SK-N-SH (cell line): ENCODE measurements at regions not wholly inside any gene's neighbourhood (a gene's known extent, or its start where the extent isn't known, plus 50 kb on each side); places are given as distances from the start of the nearest gene placed in this dataset.

Experiments
- CHD2 ChIP-seq: fragments of 150-350 bp; IDR thresholded peaks from 2 replicates; pipeline ENCODE4 v1.6.1; 2018; ENCODE audit warnings: low read length; ENCODE audit not compliant: partially characterized antibody
- EP300 ChIP-seq, 2 experiments: IDR thresholded peaks; 2 replicates each; pipeline versions ENCODE4 v1.4.0 to v1.6.1; 2012; ENCODE audit warnings: borderline replicate concordance in 1 of 2, low read depth in 1 of 2, low read length in 1 of 2
- NRF1 ChIP-seq: IDR thresholded peaks from 2 replicates; pipeline ENCODE4 v1.6.1; 2012; ENCODE audit warnings: low read depth, mild to moderate bottlenecking, low read length
- TAF1 ChIP-seq: IDR thresholded peaks from 2 replicates; pipeline ENCODE4 v1.6.1; 2012; ENCODE audit warnings: low read depth, mild to moderate bottlenecking, low read length, moderate library complexity, borderline replicate concordance
- USF2 ChIP-seq: fragments of 150-350 bp; IDR thresholded peaks from 2 replicates; pipeline ENCODE4 v1.6.1; 2017; ENCODE audit warnings: antibody characterized with exemption, low read length, low read depth, borderline replicate concordance
- YY1 ChIP-seq: IDR thresholded peaks from 2 replicates; pipeline ENCODE4 v1.4.0; 2012; ENCODE audit warnings: low read depth, mild to moderate bottlenecking
- TF ChIP-seq, protein P1 (sequence below): fragments of 200-600 bp; sonication (generic); IDR thresholded peaks from 2 replicates; pipeline ENCODE4 v1.6.1; 2017; ENCODE audit warnings: antibody characterized with exemption, mild to moderate bottlenecking, moderate library complexity

DNA sequence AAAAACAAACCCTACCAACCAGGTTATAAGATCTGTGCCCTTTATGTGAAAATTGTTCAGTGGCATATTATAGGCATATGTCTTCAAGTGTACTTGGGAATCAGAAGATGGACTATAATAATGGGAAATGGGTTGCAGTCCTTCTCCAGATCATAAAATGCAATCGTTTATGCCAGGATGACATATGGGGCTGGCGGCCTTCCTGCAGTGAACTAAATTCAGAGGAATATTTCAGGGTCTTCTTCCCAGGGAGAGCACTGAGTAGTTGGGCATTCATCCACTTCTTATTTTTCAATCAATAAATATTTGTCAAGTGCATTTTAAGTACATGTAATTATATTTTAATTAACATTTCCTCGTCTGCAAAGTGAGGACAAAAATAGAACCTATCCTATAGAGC, 176.2 kb upstream of the CNR1 start:
- TF ChIP-seq USF2 (no peak), YY1 (no peak), TAF1 (no peak), EP300 (IDR thresholded peaks at IDR 0.05; ENCODE audit: borderline replicate concordance in 1 of 2, low read depth in 1 of 2, low read length in 1 of 2) (no peak), CHD2 (no peak), NRF1 (no peak)
- TF ChIP-seq, protein P1, sequence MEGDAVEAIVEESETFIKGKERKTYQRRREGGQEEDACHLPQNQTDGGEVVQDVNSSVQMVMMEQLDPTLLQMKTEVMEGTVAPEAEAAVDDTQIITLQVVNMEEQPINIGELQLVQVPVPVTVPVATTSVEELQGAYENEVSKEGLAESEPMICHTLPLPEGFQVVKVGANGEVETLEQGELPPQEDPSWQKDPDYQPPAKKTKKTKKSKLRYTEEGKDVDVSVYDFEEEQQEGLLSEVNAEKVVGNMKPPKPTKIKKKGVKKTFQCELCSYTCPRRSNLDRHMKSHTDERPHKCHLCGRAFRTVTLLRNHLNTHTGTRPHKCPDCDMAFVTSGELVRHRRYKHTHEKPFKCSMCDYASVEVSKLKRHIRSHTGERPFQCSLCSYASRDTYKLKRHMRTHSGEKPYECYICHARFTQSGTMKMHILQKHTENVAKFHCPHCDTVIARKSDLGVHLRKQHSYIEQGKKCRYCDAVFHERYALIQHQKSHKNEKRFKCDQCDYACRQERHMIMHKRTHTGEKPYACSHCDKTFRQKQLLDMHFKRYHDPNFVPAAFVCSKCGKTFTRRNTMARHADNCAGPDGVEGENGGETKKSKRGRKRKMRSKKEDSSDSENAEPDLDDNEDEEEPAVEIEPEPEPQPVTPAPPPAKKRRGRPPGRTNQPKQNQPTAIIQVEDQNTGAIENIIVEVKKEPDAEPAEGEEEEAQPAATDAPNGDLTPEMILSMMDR: no peak
